H9 (cell line): ENCODE measurements at regions not wholly inside any gene's neighbourhood (a gene's known extent, or its start where the extent isn't known, plus 50 kb on each side); places are given as distances from the start of the nearest gene placed in this dataset.

Source experiments
- DNase-seq: peaks from one replicate; pipeline ENCODE4 v3.0.0-alpha.2; 2017
- H2AFZ ChIP-seq: one replicate; pipeline ENCODE4 v1.6.1; 2013; ENCODE audit warnings: mild to moderate bottlenecking, low read length, control low read depth, moderate library complexity
- H2AK5ac ChIP-seq: 2 replicates; pipeline ENCODE4 v1.6.1; 2013; ENCODE audit warnings: low read length, control low read depth, mixed read lengths; ENCODE audit not compliant: insufficient read length
- H2BK120ac ChIP-seq: one replicate; pipeline ENCODE4 v1.6.1; 2013; ENCODE audit warnings: low read depth, mild to moderate bottlenecking, low read length, control low read depth, inconsistent platforms; ENCODE audit not compliant: poor library complexity, severe bottlenecking
- H2BK12ac ChIP-seq: 2 replicates; pipeline ENCODE4 v1.6.1; 2013; ENCODE audit warnings: low read length, control low read depth, mixed read lengths, low read depth; ENCODE audit not compliant: insufficient read length
- H2BK15ac ChIP-seq: 2 replicates; pipeline ENCODE4 v1.6.1; 2013; ENCODE audit warnings: low read depth, low read length, control low read depth
- H2BK20ac ChIP-seq: one replicate; pipeline ENCODE4 v1.6.1; 2013; ENCODE audit warnings: low read depth, mild to moderate bottlenecking, low read length, control low read depth, inconsistent platforms; ENCODE audit not compliant: poor library complexity, severe bottlenecking
- H2BK5ac ChIP-seq: 2 replicates; pipeline ENCODE4 v1.6.1; 2013; ENCODE audit warnings: low read length, control low read depth, mixed read lengths; ENCODE audit not compliant: insufficient read length
- H3K14ac ChIP-seq: 2 replicates; pipeline ENCODE4 v1.6.1; 2013; ENCODE audit warnings: low read length, control low read depth; ENCODE audit not compliant: insufficient read depth
- H3K18ac ChIP-seq: 2 replicates; pipeline ENCODE4 v1.6.1; 2013; ENCODE audit warnings: low read depth, mild to moderate bottlenecking, mixed read lengths, low read length, control low read depth; ENCODE audit not compliant: insufficient read length
- H3K23ac ChIP-seq: 2 replicates; pipeline ENCODE4 v1.6.1; 2013; ENCODE audit warnings: low read length, control low read depth, mixed read lengths, low read depth; ENCODE audit not compliant: insufficient read length
- H3K23me2 ChIP-seq: 2 replicates; pipeline ENCODE4 v1.6.1; 2013; ENCODE audit warnings: low read depth, mild to moderate bottlenecking, mixed read lengths, low read length, control low read depth; ENCODE audit not compliant: insufficient read length, poor library complexity, severe bottlenecking
- H3K27ac ChIP-seq: 2 replicates; pipeline ENCODE4 v1.5.1; 2013; ENCODE audit warnings: low read length, control low read depth, mixed read lengths, low read depth; ENCODE audit not compliant: insufficient read length
- H3K27me3 ChIP-seq: 2 replicates; pipeline ENCODE4 v1.6.1; 2013; ENCODE audit warnings: low read length, control low read depth, inconsistent platforms; ENCODE audit not compliant: insufficient read depth
- H3K4ac ChIP-seq: 2 replicates; pipeline ENCODE4 v1.6.1; 2013; ENCODE audit warnings: low read depth, mild to moderate bottlenecking, control low read depth, inconsistent platforms, low read length, moderate library complexity
- H3K4me1 ChIP-seq: 2 replicates; pipeline ENCODE4 v1.6.1; 2013; ENCODE audit warnings: low read length, control low read depth, inconsistent platforms; ENCODE audit not compliant: insufficient read depth
- H3K4me2 ChIP-seq: 2 replicates; pipeline ENCODE4 v1.6.1; 2013; ENCODE audit warnings: low read length, control low read depth, mixed read lengths; ENCODE audit not compliant: insufficient read length, insufficient read depth
- H3K56ac ChIP-seq: 2 replicates; pipeline ENCODE4 v1.6.1; 2013; ENCODE audit warnings: low read depth, mild to moderate bottlenecking, mixed read lengths, low read length, control low read depth; ENCODE audit not compliant: insufficient read length
- H3K79me1 ChIP-seq: 2 replicates; pipeline ENCODE4 v1.6.1; 2013; ENCODE audit warnings: low read depth, mild to moderate bottlenecking, moderate library complexity, low read length, control low read depth, inconsistent platforms; ENCODE audit not compliant: insufficient read depth, poor library complexity, severe bottlenecking
- H3K79me2 ChIP-seq: 2 replicates; pipeline ENCODE4 v1.6.1; 2013; ENCODE audit warnings: low read length, control low read depth, inconsistent platforms; ENCODE audit not compliant: insufficient read depth
- H3K9ac ChIP-seq: 2 replicates; pipeline ENCODE4 v1.6.1; 2013; ENCODE audit warnings: low read length, control low read depth, mixed read lengths; ENCODE audit not compliant: insufficient read length; ENCODE audit errors: extremely low read depth
- H3K9me3 ChIP-seq: one replicate; pipeline ENCODE4 v1.6.1; 2013; ENCODE audit warnings: low read depth, low read length, inconsistent platforms; ENCODE audit not compliant: control insufficient read depth
- H3T11ph ChIP-seq: one replicate; pipeline ENCODE4 v1.6.1; 2013; ENCODE audit warnings: mild to moderate bottlenecking, low read length, control low read depth, inconsistent platforms
- H4K20me1 ChIP-seq: one replicate; pipeline ENCODE4 v1.6.1; 2013; ENCODE audit not compliant: control insufficient read depth, insufficient read length, insufficient read depth
- H4K5ac ChIP-seq: 2 replicates; pipeline ENCODE4 v1.6.1; 2013; ENCODE audit warnings: low read depth, mild to moderate bottlenecking, mixed read lengths, low read length, control low read depth; ENCODE audit not compliant: insufficient read length
- H4K8ac ChIP-seq: replicated peaks from 2 replicates; pipeline ENCODE4 v1.6.1; 2013; ENCODE audit warnings: low read length, control low read depth, mixed read lengths, low read depth; ENCODE audit not compliant: insufficient read length
- H4K91ac ChIP-seq: 2 replicates; pipeline ENCODE4 v1.6.1; 2013; ENCODE audit warnings: low read depth, mild to moderate bottlenecking, moderate library complexity, mixed read lengths, low read length, control low read depth; ENCODE audit not compliant: insufficient read length
- H3K27ac Mint-ChIP-seq, 3 experiments: 2 replicates in 2 of 3; 3 replicates in 1 of 3; pipeline ENCODE4 v1.8.0; 2020 to 2021; ENCODE audit warnings: mixed read lengths in 3 of 3, mild to moderate bottlenecking in 1 of 3, moderate library complexity in 1 of 3
- H3K27me3 Mint-ChIP-seq: 2 replicates; pipeline ENCODE4 v1.8.0; 2021; ENCODE audit warnings: low read depth, mild to moderate bottlenecking, moderate library complexity, mixed read lengths
- H3K36me3 Mint-ChIP-seq, 3 experiments: 2 replicates in 2 of 3; 3 replicates in 1 of 3; pipeline ENCODE4 v1.8.0; 2020 to 2021; ENCODE audit warnings: low read depth in 3 of 3, mixed read lengths in 3 of 3; ENCODE audit not compliant: insufficient read depth in 1 of 3
- H3K4me1 Mint-ChIP-seq, 2 experiments: 2 replicates each; pipeline ENCODE4 v1.8.0; 2020; ENCODE audit warnings: mixed read lengths in 2 of 2
- H3K4me3 Mint-ChIP-seq, 2 experiments: 2 replicates in 1 of 2; 3 replicates in 1 of 2; pipeline ENCODE4 v1.8.0; 2020 to 2021; ENCODE audit warnings: mild to moderate bottlenecking in 2 of 2, mixed read lengths in 2 of 2, moderate library complexity in 1 of 2
- H3K9me3 Mint-ChIP-seq, 2 experiments: 2 replicates in 1 of 2; 3 replicates in 1 of 2; pipeline ENCODE4 v1.8.0; 2020; ENCODE audit warnings: mild to moderate bottlenecking in 2 of 2, mixed read lengths in 2 of 2, moderate library complexity in 1 of 2
- CTCF ChIP-seq: fragments of 200-600 bp; sonication (generic); conservative IDR thresholded peaks from 3 replicates; pipeline ENCODE4 v1.8.0; 2021; ENCODE audit warnings: antibody characterized with exemption, mild to moderate bottlenecking
- WGBS: extraction: QIAGEN DNeasy Blood & Tissue Kit; methylation state at CpG from one replicate; pipeline ENCODE4 v1.1.7; 2013; ENCODE audit warnings: missing lambda C conversion rate, low lambda C conversion rate, mixed read lengths; ENCODE audit not compliant: insufficient read length; ENCODE audit errors: extremely low coverage; 5-methylcytosine and 5-hydroxymethylcytosine counted together

GRCh38 chr20:62587757-62588402 is 54.4 kb upstream of the SLCO4A1 start:
- no peak for DNase-seq
- Histone ChIP-seq H3K79me1 (no peaks in the 10 kb centered on the region), H3T11ph (no peak overlapping the region), H2AK5ac (no peak overlapping the region), H4K91ac (no peak overlapping the region), H2BK20ac (no peak overlapping the region), H3K23me2 (no peaks in the 10 kb centered on the region), H3K56ac (no peak overlapping the region), H2BK5ac (no peak overlapping the region), H4K20me1 (no peaks in the 10 kb centered on the region), H4K5ac (no peak overlapping the region), H2BK15ac (no peak overlapping the region), H3K9ac (no peak overlapping the region), H3K18ac (no peak overlapping the region), H3K14ac (no peak overlapping the region), H3K27ac (no peak overlapping the region), H2AFZ (no peak overlapping the region), H2BK12ac (no peak overlapping the region), H4K8ac (no peak overlapping the region), H3K27me3 (no peaks in the 10 kb centered on the region), H3K4me1 (no peaks in the 10 kb centered on the region), H3K4me2 (no peak overlapping the region), H3K4ac (no peak overlapping the region), H3K9me3 (no peaks in the 10 kb centered on the region), H3K23ac (no peak overlapping the region), H3K79me2 (no peaks in the 10 kb centered on the region), H2BK120ac (no peak overlapping the region)
- H3K36me3 Mint-ChIP-seq = no peaks in the 10 kb centered on the region
- TF ChIP-seq CTCF = no peak
- H3K4me1 Mint-ChIP-seq = peaks cover 0 to 5% of the 10 kb centered on the region in 2 experiments; a peak in 2 of 4 replicates
- H3K27ac Mint-ChIP-seq = no peak overlapping the region
- H3K4me3 Mint-ChIP-seq = no peak overlapping the region
- peaks cover 0 to 2% of the 10 kb centered on the region in 2 experiments; a peak in 2 of 5 replicates for H3K9me3 Mint-ChIP-seq
- H3K27me3 Mint-ChIP-seq = peaks cover 14% of the 10 kb centered on the region
- WGBS = no CpG with 5 or more reads among the region's 20 CpGs
